Gastrocnemius medialis (tissue), 4 donors: ENCODE measurements at regions not wholly inside any gene's neighbourhood (a gene's known extent, or its start where the extent isn't known, plus 50 kb on each side); places are given as distances from the start of the nearest gene placed in this dataset.
A peak's percentile ranks its signal among the peaks of the same experiment; 100 is the strongest.

ENCODE experiments used
- ATAC-seq, 2 donors: fragments of 150-250 bp; one replicate each; pipeline ENCODE4 v1.9.1; 2016
- DNase-seq, 2 donors: peaks; one replicate each; pipeline ENCODE4 v3.0.0-alpha.2; 2019
- H3K27ac ChIP-seq, 4 donors: fragments of 200-600 bp; sonication (generic); 1 replicate in 1 of 4; 2 replicates in 3 of 4; pipeline ENCODE4 v1.5.1; 2016 to 2018; ENCODE audit warnings: mild to moderate bottlenecking in 2 of 4, moderate library complexity in 1 of 4
- H3K27me3 ChIP-seq, 3 donors: fragments of 200-600 bp; sonication (generic) in 2 of 3; 1 replicate in 1 of 3; 2 replicates in 2 of 3; pipeline versions ENCODE4 v1.5.1 to v1.6.0; 2016 to 2019; ENCODE audit warnings: mild to moderate bottlenecking in 1 of 3, moderate library complexity in 1 of 3
- H3K36me3 ChIP-seq, 2 donors: fragments of 200-600 bp; sonication (generic) in 1 of 2; one replicate each; pipeline ENCODE4 v1.5.1; 2017 to 2018
- H3K4me1 ChIP-seq, 2 donors: fragments of 200-600 bp; sonication (generic) in 1 of 2; one replicate each; pipeline ENCODE4 v1.5.1; 2016 to 2017; ENCODE audit warnings: mild to moderate bottlenecking in 2 of 2
- H3K4me3 ChIP-seq, 4 donors: fragments of 200-600 bp; sonication (generic) in 3 of 4; 1 replicate in 1 of 4; 2 replicates in 3 of 4; pipeline ENCODE4 v1.5.1; 2016 to 2019; ENCODE audit warnings: mild to moderate bottlenecking in 2 of 4
- H3K9me3 ChIP-seq, 3 donors: fragments of 200-600 bp; sonication (generic) in 2 of 3; 1 replicate in 1 of 3; 2 replicates in 2 of 3; pipeline ENCODE4 v1.5.1; 2016 to 2019
- CTCF ChIP-seq, 5 experiments: fragments of 450-650 bp in 3 of 5; fragments of 200-600 bp in 2 of 5; sonication (generic) in 2 of 5; IDR thresholded peaks in 4 of 5; conservative IDR thresholded peaks in 1 of 5; 1 replicate in 4 of 5; 2 replicates in 1 of 5; pipeline ENCODE4 v1.5.1; 2016 to 2019; ENCODE audit warnings: antibody characterized with exemption in 5 of 5, mild to moderate bottlenecking in 3 of 5, moderate library complexity in 3 of 5
- POLR2A ChIP-seq, 2 donors: fragments of 450-650 bp; IDR thresholded peaks; one replicate each; pipeline ENCODE4 v1.6.1; 2017; ENCODE audit warnings: antibody characterized with exemption in 2 of 2, mild to moderate bottlenecking in 2 of 2, moderate library complexity in 2 of 2
- in situ Hi-C, 4 donors: fragments of 200-750 bp; cut with MboI; loops; one replicate each; pipeline versions ENCODE4 v1.15.0 to v1.8.0; 2017; ENCODE audit warnings: low sequenced_read_pairs in 4 of 4
- intact Hi-C: fragments of 100-400 bp; cut with DNase I; formaldehyde crosslinking; loops from one replicate; pipeline ENCODE4 v1.15.1; 2023; ENCODE audit warnings: low total_unique reads

GRCh38 chr14:38723959-38724358, 379.1 kb downstream of the SEC23A start:
- in situ Hi-C loops, result loop anchor here in 3 of 4 donors (5.0 to 25.0 kb wide), 4 partner anchors 138 to 291 kb away; no protein-coding TSS in a partner anchor

GRCh38 chr14:38723277-38723676, 379.8 kb downstream of the SEC23A start:
- ATAC-seq (no peak), DNase-seq (no peak)
- H3K4me1 ChIP-seq, result no peaks in the 10 kb centered on the region
- H3K27me3 ChIP-seq, result no peaks in the 10 kb centered on the region
- no peak overlapping the region for H3K4me3 ChIP-seq
- H3K36me3 ChIP-seq, result no peaks in the 10 kb centered on the region
- H3K27ac ChIP-seq, result no peak overlapping the region
- no peak for TF ChIP-seq CTCF (IDR thresholded peaks at IDR 0.05 in 4 of 5, conservative IDR thresholded peaks at IDR 0.05 in 1 of 5)
- no peak for TF ChIP-seq POLR2A (IDR thresholded peaks at IDR 0.05)
- no peaks in the 10 kb centered on the region for H3K9me3 ChIP-seq
- in situ Hi-C loops (loop anchor here in 3 of 4 donors (5.0 to 25.0 kb wide), 4 partner anchors 139 to 292 kb away; no protein-coding TSS in a partner anchor), intact Hi-C loops (loop anchor here (5.0 kb wide), 1 partner anchor 294 kb away; no protein-coding TSS in a partner anchor)

More at GRCh38 chr14:38723959-38724358, 379.1 kb downstream of the SEC23A start:
- TF ChIP-seq CTCF (IDR thresholded peaks at IDR 0.05 in 4 of 5, conservative IDR thresholded peaks at IDR 0.05 in 1 of 5) (no peak), POLR2A (IDR thresholded peaks at IDR 0.05) (no peak)
- no peaks in the 10 kb centered on the region for H3K9me3 ChIP-seq
- no peaks in the 10 kb centered on the region for H3K4me1 ChIP-seq
- ATAC-seq, result no peak
- H3K27ac ChIP-seq, result no peak overlapping the region
- no peak for DNase-seq
- intact Hi-C loops, result loop anchor here (5.0 kb wide), 1 partner anchor 293 kb away; no protein-coding TSS in a partner anchor
- H3K36me3 ChIP-seq, result no peaks in the 10 kb centered on the region
- no peak overlapping the region for H3K4me3 ChIP-seq
- no peaks in the 10 kb centered on the region for H3K27me3 ChIP-seq

GRCh38 chr14:38721822-38722431, 381.1 kb downstream of the SEC23A start:
- Histone ChIP-seq H3K9me3 (no peaks in the 10 kb centered on the region), H3K36me3 (no peaks in the 10 kb centered on the region), H3K27me3 (no peaks in the 10 kb centered on the region), H3K4me3 (no peak overlapping the region), H3K4me1 (peaks cover 4 to 5% of the 10 kb centered on the region in 2 donors), H3K27ac (no peak overlapping the region)
- in situ Hi-C loops, result loop anchor here in 3 of 4 donors (5.0 to 25.0 kb wide), 4 partner anchors 140 to 293 kb away; no protein-coding TSS in a partner anchor
- DNase-seq, result peak in 1 of 2 donors; percentile 12
- intact Hi-C loops, result loop anchor here (1.0 to 5.0 kb wide), 2 partner anchors 145 to 295 kb away; no protein-coding TSS in a partner anchor
- peak; percentile 35 to 62 (median 49) for TF ChIP-seq CTCF (IDR thresholded peaks at IDR 0.05 in 4 of 5, conservative IDR thresholded peaks at IDR 0.05 in 1 of 5)
- TF ChIP-seq POLR2A (IDR thresholded peaks at IDR 0.05), result no peak
- ATAC-seq, result no peak

GRCh38 chr14:38718519-38718918, 384.5 kb downstream of the SEC23A start:
- Histone ChIP-seq H3K36me3 (no peaks in the 10 kb centered on the region), H3K27me3 (no peaks in the 10 kb centered on the region), H3K27ac (no peak overlapping the region), H3K4me3 (no peak overlapping the region), H3K4me1 (peaks cover 5% of the 10 kb centered on the region in 2 donors), H3K9me3 (no peaks in the 10 kb centered on the region)
- ATAC-seq (no peak), DNase-seq (no peak)
- intact Hi-C loops, result no loop called here
- TF ChIP-seq POLR2A (IDR thresholded peaks at IDR 0.05), result no peak
- no peak for TF ChIP-seq CTCF (IDR thresholded peaks at IDR 0.05 in 4 of 5, conservative IDR thresholded peaks at IDR 0.05 in 1 of 5)
- in situ Hi-C loops, result loop anchor here in 1 of 4 donors (25.0 kb wide), 1 partner anchor 144 kb away; no protein-coding TSS in a partner anchor
